Activated naive CD4-positive, alpha-beta T cell treated with anti-CD3 and anti-CD28 coated beads, Interleukin-2, amount 50 U/mL, for 24 hours (primary cell): ENCODE measurements at regions not wholly inside any gene's neighbourhood (a gene's known extent, or its start where the extent isn't known, plus 50 kb on each side); places are given as distances from the start of the nearest gene placed in this dataset.

Experiments used
- H3K27ac Mint-ChIP-seq: one replicate; pipeline ENCODE4 v1.8.0; 2021; ENCODE audit warnings: mild to moderate bottlenecking, mixed read lengths
- H3K27me3 Mint-ChIP-seq: one replicate; pipeline ENCODE4 v1.8.0; 2021; ENCODE audit warnings: mixed read lengths
- H3K36me3 Mint-ChIP-seq: one replicate; pipeline ENCODE4 v1.8.0; 2021; ENCODE audit warnings: mixed read lengths
- H3K4me1 Mint-ChIP-seq: one replicate; pipeline ENCODE4 v1.8.0; 2021; ENCODE audit warnings: mixed read lengths
- H3K4me3 Mint-ChIP-seq: one replicate; pipeline ENCODE4 v1.8.0; 2021; ENCODE audit warnings: mild to moderate bottlenecking, mixed read lengths
- H3K9me3 Mint-ChIP-seq: one replicate; pipeline ENCODE4 v1.8.0; 2021; ENCODE audit warnings: mixed read lengths

- peak overlapping the region; percentile 15 for H3K27ac Mint-ChIP-seq
- no peaks in the 10 kb centered on the region for H3K36me3 Mint-ChIP-seq
- no peaks in the 10 kb centered on the region for H3K27me3 Mint-ChIP-seq
These were observed 787.2 kb downstream of the RNF144A start for GRCh38 chr2:7704296-7704865.

GRCh38 chr2:7706791-7707190 is 789.6 kb downstream of the RNF144A start:
- Mint-ChIP-seq H3K4me1 (peaks cover 9% of the 10 kb centered on the region), H3K36me3 (no peaks in the 10 kb centered on the region), H3K27me3 (no peaks in the 10 kb centered on the region), H3K27ac (no peak overlapping the region), H3K4me3 (no peak overlapping the region), H3K9me3 (no peaks in the 10 kb centered on the region)

More at GRCh38 chr2:7704296-7704865, 787.2 kb downstream of the RNF144A start:
- H3K9me3 Mint-ChIP-seq: no peaks in the 10 kb centered on the region
- H3K4me1 Mint-ChIP-seq: peaks cover 9% of the 10 kb centered on the region
- H3K4me3 Mint-ChIP-seq: no peak overlapping the region

- Mint-ChIP-seq H3K27me3 (no peaks in the 10 kb centered on the region), H3K9me3 (no peaks in the 10 kb centered on the region), H3K36me3 (no peaks in the 10 kb centered on the region), H3K4me3 (no peak overlapping the region), H3K4me1 (peaks cover 8% of the 10 kb centered on the region), H3K27ac (no peak overlapping the region)
These were observed 790.5 kb downstream of the RNF144A start for GRCh38 chr2:7707723-7708122.

GRCh38 chr2:7709907-7710306 is 792.7 kb downstream of the RNF144A start:
- Mint-ChIP-seq H3K27ac (no peak overlapping the region), H3K36me3 (peaks cover 3% of the 10 kb centered on the region), H3K9me3 (no peaks in the 10 kb centered on the region), H3K4me3 (no peak overlapping the region), H3K27me3 (no peaks in the 10 kb centered on the region), H3K4me1 (no peaks in the 10 kb centered on the region)

- Mint-ChIP-seq H3K36me3 (peaks cover 3% of the 10 kb centered on the region), H3K9me3 (no peaks in the 10 kb centered on the region), H3K27me3 (no peaks in the 10 kb centered on the region), H3K4me3 (no peak overlapping the region), H3K4me1 (no peaks in the 10 kb centered on the region), H3K27ac (no peak overlapping the region)
These were observed 794.0 kb downstream of the RNF144A start for GRCh38 chr2:7711167-7711566.

GRCh38 chr2:7719876-7720275 is 802.7 kb downstream of the RNF144A start:
- Mint-ChIP-seq H3K27me3 (no peaks in the 10 kb centered on the region), H3K4me1 (peaks cover 10% of the 10 kb centered on the region), H3K27ac (no peak overlapping the region), H3K9me3 (no peaks in the 10 kb centered on the region), H3K36me3 (no peaks in the 10 kb centered on the region), H3K4me3 (no peak overlapping the region)

DNA sequence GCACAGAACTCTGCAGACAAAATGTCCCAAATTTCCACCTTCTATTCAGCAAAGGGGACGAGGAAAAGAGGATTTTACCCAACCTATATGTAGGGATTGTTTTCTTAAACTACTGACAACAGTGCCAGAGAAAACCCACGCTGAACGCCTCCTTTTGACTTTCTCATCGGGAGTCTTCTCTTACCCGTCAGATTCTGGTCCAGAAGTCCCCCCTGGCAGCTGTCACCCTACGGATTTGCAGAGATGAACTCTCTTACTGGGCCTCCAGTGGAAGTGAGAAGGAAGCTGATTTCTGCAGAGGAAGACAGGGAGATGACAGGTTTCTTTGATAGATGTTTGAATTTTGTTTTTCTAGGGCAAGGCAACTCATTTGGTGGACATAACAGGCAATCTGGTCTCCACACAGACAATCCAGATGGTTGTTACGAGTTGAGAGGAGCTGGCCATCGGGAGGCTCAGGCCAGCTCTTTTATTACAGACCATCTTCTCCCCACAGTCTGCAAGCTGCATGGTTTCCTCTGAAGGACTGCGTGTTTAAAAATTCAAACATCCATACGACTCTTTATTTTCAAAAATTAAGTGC is 804.3 kb downstream of the RNF144A start:
- H3K36me3 Mint-ChIP-seq: no peaks in the 10 kb centered on the region
- peaks cover 23% of the 10 kb centered on the region for H3K4me1 Mint-ChIP-seq
- no peaks in the 10 kb centered on the region for H3K27me3 Mint-ChIP-seq
- no peak overlapping the region for H3K4me3 Mint-ChIP-seq
- H3K27ac Mint-ChIP-seq: no peak overlapping the region
- H3K9me3 Mint-ChIP-seq: no peaks in the 10 kb centered on the region

DNA sequence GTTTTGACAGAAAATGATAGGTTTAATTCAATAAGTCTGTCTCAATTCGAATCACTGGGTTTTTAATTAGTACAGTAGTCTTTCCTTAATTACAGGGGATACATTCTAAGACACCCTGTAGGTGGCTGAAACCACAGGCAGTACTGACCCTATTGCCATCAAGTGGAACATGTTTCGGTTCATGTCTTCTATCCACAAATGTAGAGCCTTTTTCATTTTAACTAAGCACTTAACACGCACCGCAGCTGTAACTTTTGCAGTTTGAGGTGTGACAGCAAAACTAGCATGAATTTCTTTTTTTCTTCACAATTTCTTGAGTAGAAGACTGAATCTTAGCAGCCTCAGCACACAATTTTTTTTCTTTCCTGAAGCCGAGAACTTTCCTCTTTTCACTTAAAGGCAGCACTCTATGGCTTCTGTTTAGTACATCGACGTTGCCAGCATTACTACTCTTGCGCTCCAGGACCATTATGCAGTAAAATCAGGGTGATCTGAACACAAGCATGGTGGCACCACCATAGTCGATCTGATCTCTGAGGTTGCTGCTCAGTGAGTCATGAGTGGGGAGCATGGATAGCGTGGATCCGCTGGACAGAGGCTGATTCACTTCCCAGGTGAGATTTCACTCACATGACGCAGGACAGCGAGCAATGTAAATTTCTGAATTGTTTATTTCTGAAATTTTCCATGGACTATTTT is 805.1 kb downstream of the RNF144A start:
- no peaks in the 10 kb centered on the region for H3K36me3 Mint-ChIP-seq
- no peak overlapping the region for H3K4me3 Mint-ChIP-seq
- H3K27me3 Mint-ChIP-seq: no peaks in the 10 kb centered on the region
- peaks cover 28% of the 10 kb centered on the region for H3K4me1 Mint-ChIP-seq
- H3K27ac Mint-ChIP-seq: no peak overlapping the region
- no peaks in the 10 kb centered on the region for H3K9me3 Mint-ChIP-seq

GRCh38 chr2:7724336-7724735 is 807.1 kb downstream of the RNF144A start:
- no peak overlapping the region for H3K27ac Mint-ChIP-seq
- no peak overlapping the region for H3K4me3 Mint-ChIP-seq
- H3K27me3 Mint-ChIP-seq: no peaks in the 10 kb centered on the region
- H3K4me1 Mint-ChIP-seq: peaks cover 28% of the 10 kb centered on the region
- no peaks in the 10 kb centered on the region for H3K9me3 Mint-ChIP-seq
- H3K36me3 Mint-ChIP-seq: no peaks in the 10 kb centered on the region

DNA sequence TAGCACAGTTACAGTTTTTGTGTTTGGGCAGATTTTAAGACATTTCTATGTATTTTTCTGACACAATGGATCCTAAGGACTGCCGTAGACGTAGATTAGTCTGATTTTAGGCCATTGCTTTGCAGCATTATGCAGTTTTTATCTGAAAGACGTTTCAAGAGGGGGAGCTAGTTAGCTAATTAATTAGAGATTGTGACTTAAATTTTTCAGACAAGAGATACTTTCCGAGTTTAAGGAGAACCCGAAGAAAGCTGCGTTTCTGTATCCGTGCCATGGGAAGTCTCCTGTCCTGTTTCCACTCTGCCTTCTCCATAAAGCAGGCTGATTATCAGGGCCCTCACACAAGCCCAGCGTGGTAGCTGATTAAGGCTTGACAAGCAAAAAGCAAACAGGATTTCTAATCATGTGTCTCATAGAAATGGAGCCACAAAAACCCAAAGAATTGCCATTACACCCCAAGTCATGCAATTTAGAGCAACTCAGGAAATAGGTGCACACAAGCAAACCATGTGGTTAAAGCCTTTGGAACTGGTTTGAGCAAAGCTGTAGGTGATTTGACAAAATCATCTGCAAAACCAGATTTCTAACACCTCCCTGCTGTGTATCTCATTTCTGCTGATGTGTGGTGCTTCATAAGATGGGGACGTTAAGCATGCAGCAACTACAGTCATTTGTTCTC is 808.1 kb downstream of the RNF144A start:
- Mint-ChIP-seq H3K9me3 (no peaks in the 10 kb centered on the region), H3K27me3 (no peaks in the 10 kb centered on the region), H3K36me3 (no peaks in the 10 kb centered on the region), H3K27ac (peak overlapping the region; percentile 36), H3K4me3 (peak overlapping the region; percentile 28), H3K4me1 (peaks cover 25% of the 10 kb centered on the region)

- Mint-ChIP-seq H3K27me3 (no peaks in the 10 kb centered on the region), H3K4me1 (peaks cover 26% of the 10 kb centered on the region), H3K36me3 (no peaks in the 10 kb centered on the region), H3K9me3 (no peaks in the 10 kb centered on the region), H3K27ac (peak overlapping the region; percentile 73), H3K4me3 (peak overlapping the region; percentile 28)
These were observed 808.6 kb downstream of the RNF144A start for GRCh38 chr2:7725850-7726242.

GRCh38 chr2:7726989-7727388 is 809.8 kb downstream of the RNF144A start:
- H3K27me3 Mint-ChIP-seq: no peaks in the 10 kb centered on the region
- no peaks in the 10 kb centered on the region for H3K9me3 Mint-ChIP-seq
- H3K27ac Mint-ChIP-seq: no peak overlapping the region
- peaks cover 28% of the 10 kb centered on the region for H3K4me1 Mint-ChIP-seq
- no peaks in the 10 kb centered on the region for H3K36me3 Mint-ChIP-seq
- no peak overlapping the region for H3K4me3 Mint-ChIP-seq

- Mint-ChIP-seq H3K27ac (peak overlapping the region; percentile 37), H3K4me1 (peaks cover 28% of the 10 kb centered on the region)
These were observed 811.2 kb downstream of the RNF144A start for GRCh38 chr2:7728388-7728787.

DNA sequence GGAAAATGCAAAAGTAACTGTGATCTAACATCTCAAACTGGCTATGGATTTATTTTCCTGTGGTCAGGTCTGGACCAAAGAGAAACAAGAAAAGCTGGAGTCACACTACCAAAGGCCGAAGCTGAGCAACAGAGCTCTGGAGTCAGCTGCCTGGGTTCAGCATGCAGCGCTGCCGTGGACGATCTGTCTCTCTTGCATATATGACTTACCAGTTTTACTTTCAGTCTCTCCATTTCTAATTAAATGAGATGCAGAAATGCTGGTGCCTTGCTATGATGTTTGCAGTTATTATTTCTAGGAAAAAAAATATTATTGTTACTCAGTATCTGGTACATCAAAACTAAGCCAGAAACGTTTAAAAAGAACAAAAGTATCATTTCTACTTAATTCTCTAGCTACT is 813.2 kb downstream of the RNF144A start:
- Mint-ChIP-seq H3K36me3 (no peaks in the 10 kb centered on the region), H3K27ac (peak overlapping the region; percentile 53), H3K9me3 (no peaks in the 10 kb centered on the region), H3K27me3 (no peaks in the 10 kb centered on the region), H3K4me1 (peaks cover 16% of the 10 kb centered on the region), H3K4me3 (peak overlapping the region; percentile 68)

More at GRCh38 chr2:7728388-7728787, 811.2 kb downstream of the RNF144A start:
- no peak overlapping the region for H3K4me3 Mint-ChIP-seq
- no peaks in the 10 kb centered on the region for H3K27me3 Mint-ChIP-seq
- no peaks in the 10 kb centered on the region for H3K9me3 Mint-ChIP-seq
- no peaks in the 10 kb centered on the region for H3K36me3 Mint-ChIP-seq

DNA sequence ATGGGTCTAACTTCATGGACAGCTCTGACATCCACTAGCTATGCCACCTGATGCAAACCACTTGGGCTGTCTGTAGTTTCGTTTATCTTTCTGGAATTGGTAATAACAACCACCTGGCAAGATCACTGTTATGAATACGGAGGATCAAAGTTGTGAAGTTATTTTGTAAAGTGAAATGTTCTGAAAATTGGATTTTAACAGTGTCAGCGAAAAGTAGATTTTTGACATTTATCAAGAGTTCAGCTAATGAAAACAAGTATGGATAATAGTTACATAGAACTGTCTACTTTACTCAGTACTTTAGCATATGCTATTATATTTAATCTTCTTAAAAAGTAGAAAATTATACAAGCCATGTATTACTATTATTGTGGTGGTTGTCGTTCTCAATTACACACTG is 813.8 kb downstream of the RNF144A start:
- Mint-ChIP-seq H3K4me1 (peaks cover 10% of the 10 kb centered on the region), H3K27ac (peak overlapping the region; percentile 1), H3K4me3 (peak overlapping the region; percentile 68), H3K27me3 (no peaks in the 10 kb centered on the region), H3K9me3 (no peaks in the 10 kb centered on the region), H3K36me3 (no peaks in the 10 kb centered on the region)

GRCh38 chr2:7732497-7732896 is 815.3 kb downstream of the RNF144A start:
- H3K4me1 Mint-ChIP-seq: peaks cover 4% of the 10 kb centered on the region
- no peak overlapping the region for H3K4me3 Mint-ChIP-seq
- no peaks in the 10 kb centered on the region for H3K27me3 Mint-ChIP-seq
- H3K36me3 Mint-ChIP-seq: no peaks in the 10 kb centered on the region
- no peak overlapping the region for H3K27ac Mint-ChIP-seq
- H3K9me3 Mint-ChIP-seq: no peaks in the 10 kb centered on the region
